ENCODE measurements at regions not wholly inside any gene's neighbourhood (a gene's known extent, or its start where the extent isn't known, plus 50 kb on each side); places are given as distances from the start of the nearest gene placed in this dataset.

GRCh38 chr13:91056746-91057145 is 290.7 kb upstream of the MIR17HG start:
- in situ Hi-C loops (cut with MboI) (no loop called here), intact Hi-C loops (cut with micrococcal nuclease) (no loop called here)
- ChIA-PET CTCF (ENCODE audit: low intra/inter-chr PET ratio) (no interaction called here), POLR2A (no interaction called here)
- no peak overlapping the region for H2AFZ ChIP-seq (ENCODE audit: low read depth, low read length)
- no TSS peak for BruUV-seq (replicated peaks)
- H4K20me1 ChIP-seq (replicated peaks; ENCODE audit: control insufficient read depth, insufficient read depth, low read length): no peaks in the 10 kb centered on the region
- H3K36me3 ChIP-seq (ENCODE audit: control insufficient read depth, insufficient read depth, low read length): no peaks in the 10 kb centered on the region
- H3K4me1 ChIP-seq (replicated peaks in 1 of 2; ENCODE audit: control insufficient read depth in 2 of 2, insufficient read depth in 2 of 2, low read length in 2 of 2): no peaks in the 10 kb centered on the region
- H3K27me3 ChIP-seq (ENCODE audit: control insufficient read depth in 2 of 2, insufficient read depth in 2 of 2, low read length in 2 of 2): no peaks in the 10 kb centered on the region
- WGBS (ENCODE audit: insufficient coverage, low coverage, missing lambda C conversion rate): 1% methylated on average over 2 of the region's 2 CpGs
- FAIRE-seq: no peak
- no peak for TF ChIP-seq ZBTB40 (IDR thresholded peaks at IDR 0.05)
- TF ChIP-seq ZBTB40 (CRISPR knock-in tag; IDR thresholded peaks at IDR 0.05): no peak
- TF ChIP-seq KLF6 (CRISPR knock-in tag; IDR thresholded peaks at IDR 0.05; ENCODE audit: borderline replicate concordance): no peak
- TF ChIP-seq NCOA6 (IDR thresholded peaks at IDR 0.05): no peak
- H3K79me2 ChIP-seq (ENCODE audit: control insufficient read depth, insufficient read depth, low read length): no peaks in the 10 kb centered on the region
- no peak overlapping the region for H3K27ac ChIP-seq (ENCODE audit: extremely low read depth, low read depth, low read length)
- H3K9me1 ChIP-seq (ENCODE audit: control insufficient read depth, insufficient read depth, low read length): no peaks in the 10 kb centered on the region
- H3K9me3 ChIP-seq (replicated peaks; ENCODE audit: control insufficient read depth, insufficient read depth, low read depth, low read length): peaks cover 5% of the 10 kb centered on the region; the same call in 1 of the 2 replicates
- H3K4me3 ChIP-seq: no peak overlapping the region
- H3K9ac ChIP-seq (ENCODE audit: insufficient read depth in 1 of 2, low read depth in 2 of 2, low read length in 2 of 2): no peak overlapping the region
- ATAC-seq: no peak; the same call in 2 of the 3 replicates
- DNase-seq (ENCODE audit: extremely low read depth in 1 of 4, low spot score in 3 of 4): no peak
- no peak overlapping the region for H3K4me2 ChIP-seq (ENCODE audit: insufficient read depth, low read length)

All from K562 (cell line).